Fibroblast of the conjunctiva (primary cell): ENCODE measurements at regions not wholly inside any gene's neighbourhood (a gene's known extent, or its start where the extent isn't known, plus 50 kb on each side); places are given as distances from the start of the nearest gene placed in this dataset.
"Not testable (repeated sequence)": the region's sequence is repeated elsewhere in the genome, so short reads cannot be mapped to it uniquely, and the experiment has no call there.

Source experiments
- DNase-seq: peaks from one replicate; pipeline ENCODE4 v3.0.0-alpha.2; 2010; ENCODE audit warnings: low read depth

DNA sequence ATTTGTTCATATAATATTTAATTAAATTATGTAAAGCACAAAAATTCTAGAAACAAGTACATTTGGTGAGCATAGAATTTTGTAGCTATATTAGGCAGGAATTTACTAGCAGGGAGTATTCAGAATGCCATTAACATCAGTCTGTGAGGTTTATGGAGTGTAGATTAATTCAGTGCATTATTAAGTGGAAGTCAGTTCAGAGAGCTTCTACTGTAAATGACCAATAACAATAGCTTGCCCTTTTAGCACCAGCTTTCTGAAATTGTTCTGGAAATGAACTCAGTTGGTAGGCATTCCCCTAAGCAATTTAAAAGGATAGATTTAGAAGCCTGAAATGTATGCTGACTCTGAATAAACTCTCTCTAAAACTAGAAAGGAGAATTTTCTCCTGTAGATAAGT lies 208.2 kb upstream of the CNTNAP5 start:
- no peak for DNase-seq

- no peak for DNase-seq
Measured at GRCh38 chr2:123826729-123827271, 198.3 kb upstream of the CNTNAP5 start.

DNA sequence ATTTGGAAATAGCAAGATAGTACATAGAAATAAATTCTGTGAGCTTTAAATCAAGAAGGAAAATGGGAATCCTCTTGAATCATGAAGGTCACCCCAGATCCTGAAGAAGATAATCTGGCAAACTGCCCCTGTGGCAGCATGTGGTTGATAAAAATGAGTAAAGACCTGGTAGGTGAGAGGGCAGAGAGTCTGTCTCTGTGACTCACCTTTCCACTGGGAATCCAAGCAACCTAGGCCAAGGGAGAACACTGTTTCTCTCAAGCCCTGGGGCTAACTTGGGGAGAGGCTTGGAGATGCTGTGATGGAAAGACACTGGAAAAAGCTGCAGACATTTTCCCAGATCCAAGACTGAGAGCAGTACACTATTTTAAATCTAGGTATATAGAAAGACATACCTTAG lies 185.8 kb upstream of the CNTNAP5 start:
- DNase-seq, result no peak

DNA sequence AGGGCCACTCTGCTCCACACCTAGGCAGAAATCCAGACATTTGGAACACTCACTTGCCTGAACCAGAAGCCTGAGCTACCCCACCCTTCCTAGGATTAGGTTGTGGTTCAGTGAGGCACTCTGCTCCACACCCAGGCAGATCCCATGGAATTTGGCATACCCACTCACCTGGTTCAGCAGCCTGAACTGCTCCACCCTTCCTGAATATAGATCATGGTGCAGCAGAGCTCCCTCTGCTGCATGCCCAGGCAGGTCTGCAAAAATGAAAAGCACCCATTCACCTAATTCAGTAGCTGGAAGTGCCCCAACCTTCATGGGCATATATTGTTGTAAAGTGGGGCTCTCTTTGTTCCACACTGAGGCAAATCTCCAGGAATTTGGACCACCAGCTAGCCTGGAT lies 185.1 kb upstream of the CNTNAP5 start:
- DNase-seq, result no peak

GRCh38 chr2:123840574-123840973 lies 184.5 kb upstream of the CNTNAP5 start:
- no peak for DNase-seq

DNA sequence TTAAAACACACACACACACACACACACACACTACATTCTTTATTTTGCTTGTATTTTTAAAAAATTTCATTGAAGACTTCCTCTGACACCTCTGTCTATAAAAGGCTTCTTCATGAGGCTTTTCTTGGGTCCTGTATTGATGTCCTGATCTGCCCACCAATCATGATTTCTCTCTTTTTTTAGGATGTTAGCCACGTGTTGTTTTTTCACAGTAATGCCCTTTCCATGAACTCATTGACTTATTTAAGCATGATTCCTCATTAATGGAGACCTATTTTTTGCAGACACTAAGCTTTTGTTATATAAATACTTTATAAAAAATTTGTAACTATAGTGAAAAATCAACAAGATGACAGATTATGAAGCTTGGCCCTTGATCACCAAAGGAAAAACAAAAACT lies 173.8 kb upstream of the CNTNAP5 start:
- DNase-seq, result no peak

DNA sequence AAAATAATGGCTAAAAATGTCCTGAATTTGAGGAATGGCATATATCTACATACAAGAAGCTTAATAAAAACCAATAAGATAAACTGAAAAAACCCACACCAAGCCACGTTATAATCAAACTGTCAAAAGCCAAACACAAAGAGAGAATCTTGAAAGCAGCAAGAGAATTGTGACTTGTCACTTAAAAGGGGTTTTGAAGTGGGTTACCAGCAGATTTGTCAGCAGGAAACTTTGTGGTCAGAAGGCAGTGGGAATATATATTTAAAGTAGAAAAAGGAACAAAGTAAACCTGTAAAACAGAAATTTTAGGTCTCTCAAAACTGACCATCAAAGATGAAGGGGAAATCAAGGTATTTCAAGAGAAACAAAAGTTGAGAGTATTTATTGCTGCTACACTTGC lies 171.9 kb upstream of the CNTNAP5 start:
- DNase-seq, result no peak

DNA sequence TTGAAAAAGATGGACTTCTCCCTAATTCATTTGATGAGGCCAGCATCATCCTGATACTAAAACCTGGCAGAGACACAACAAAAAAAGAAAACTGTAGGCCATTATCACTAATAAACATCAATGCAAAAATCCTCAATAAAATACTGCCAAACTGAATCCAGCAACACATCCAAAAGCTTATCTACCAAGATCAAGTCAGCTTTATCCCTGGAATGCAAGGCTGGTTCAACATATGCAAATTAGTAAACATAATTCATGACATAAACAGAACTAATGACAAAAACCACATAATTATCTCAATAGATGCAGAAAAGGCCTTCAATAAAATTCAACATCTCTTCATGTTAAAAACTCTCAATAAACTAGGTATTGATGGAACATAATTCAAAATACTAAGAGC lies 166.1 kb upstream of the CNTNAP5 start:
- not testable (repeated sequence) for DNase-seq

DNA sequence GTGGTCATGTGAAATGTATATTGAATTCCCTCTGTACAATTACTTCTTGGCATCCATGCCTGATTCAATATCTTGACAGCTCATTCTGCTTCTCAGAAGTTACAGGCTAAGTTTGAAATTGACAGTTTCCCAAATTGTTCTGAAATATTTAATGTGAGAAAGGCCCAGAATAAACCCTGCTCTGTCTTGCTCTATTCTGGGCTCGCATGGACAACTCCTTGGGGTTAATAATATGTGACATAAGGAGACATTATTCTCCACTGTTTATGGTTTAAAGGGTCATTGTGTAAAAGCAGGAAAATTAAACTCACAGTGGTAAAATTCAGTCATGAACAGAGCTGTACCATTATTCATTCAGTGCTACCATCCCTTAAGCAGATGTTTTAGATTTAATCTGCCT lies 160.7 kb upstream of the CNTNAP5 start:
- DNase-seq, result no peak

DNA sequence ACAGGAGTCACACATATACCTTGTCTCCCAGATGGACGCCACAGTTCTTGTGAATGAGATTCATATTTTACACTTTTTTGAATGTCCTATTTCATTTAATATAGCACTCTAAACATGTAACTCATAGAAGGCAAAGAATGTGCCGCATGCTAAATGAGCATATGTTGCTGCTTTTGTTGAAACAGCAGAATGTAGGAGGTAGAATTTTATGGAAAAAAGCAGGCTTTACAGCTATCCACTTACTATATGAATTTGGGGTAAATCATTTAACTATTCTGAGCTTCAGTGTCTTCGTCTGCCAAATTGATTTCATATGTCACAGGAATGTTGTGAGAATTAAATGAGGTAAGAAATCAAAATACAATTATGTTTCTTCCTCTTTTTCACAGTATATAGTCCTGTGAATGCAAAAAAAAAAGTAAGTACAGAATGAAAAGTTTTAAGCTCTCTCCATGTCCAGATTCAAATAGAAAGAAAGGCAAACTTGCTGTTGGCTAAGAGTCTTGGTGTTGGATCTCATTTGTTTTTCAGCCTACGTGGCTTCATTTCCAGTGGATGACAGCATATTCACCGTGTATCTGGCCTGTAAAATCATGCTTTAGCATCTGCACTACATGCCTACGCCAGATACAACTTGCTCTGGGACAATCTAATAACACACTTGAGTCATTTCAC lies 154.7 kb upstream of the CNTNAP5 start:
- no peak for DNase-seq

- DNase-seq, result no peak
Measured at GRCh38 chr2:123870881-123871276, 154.2 kb upstream of the CNTNAP5 start.

GRCh38 chr2:123890148-123890547 lies 134.9 kb upstream of the CNTNAP5 start:
- no peak for DNase-seq

GRCh38 chr2:123894167-123894566 lies 130.9 kb upstream of the CNTNAP5 start:
- DNase-seq, result no peak

DNA sequence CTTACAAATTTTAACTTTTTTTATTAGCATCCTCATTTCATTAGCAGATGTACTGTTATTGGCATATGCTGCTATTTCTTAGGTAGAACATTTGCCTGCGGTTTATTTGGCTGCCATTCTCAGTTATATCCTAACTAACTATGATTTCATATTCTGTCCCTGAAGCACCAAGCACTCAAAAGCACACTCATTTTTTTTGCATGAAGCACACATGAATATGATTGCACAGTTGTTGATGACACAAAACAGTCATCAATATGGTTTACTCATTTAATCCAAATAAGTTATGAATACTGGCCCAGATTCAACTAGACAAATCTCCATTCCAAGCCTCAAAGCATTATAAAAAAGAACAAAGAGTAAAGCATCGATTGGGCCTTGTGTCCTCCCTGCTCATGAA lies 129.4 kb upstream of the CNTNAP5 start:
- no peak for DNase-seq

DNA sequence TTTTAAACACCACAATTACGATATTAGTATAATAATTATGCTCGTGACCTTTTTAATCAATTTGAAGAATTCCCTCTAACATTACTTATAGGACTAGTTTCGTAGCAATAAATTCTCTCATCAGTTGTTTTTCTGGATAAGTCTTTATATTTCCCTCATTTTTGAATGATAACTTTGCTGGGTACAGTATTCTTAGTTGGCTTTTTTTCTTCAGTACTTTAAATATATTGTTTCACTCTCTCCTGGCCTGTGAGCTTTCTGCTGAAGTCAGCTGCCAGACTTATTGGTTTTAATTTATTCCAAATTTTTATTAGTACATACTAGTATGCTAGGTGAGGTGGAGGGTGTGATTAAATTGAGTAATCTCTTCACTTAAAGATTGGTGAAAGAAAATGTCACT lies 123.8 kb upstream of the CNTNAP5 start:
- no peak for DNase-seq

DNA sequence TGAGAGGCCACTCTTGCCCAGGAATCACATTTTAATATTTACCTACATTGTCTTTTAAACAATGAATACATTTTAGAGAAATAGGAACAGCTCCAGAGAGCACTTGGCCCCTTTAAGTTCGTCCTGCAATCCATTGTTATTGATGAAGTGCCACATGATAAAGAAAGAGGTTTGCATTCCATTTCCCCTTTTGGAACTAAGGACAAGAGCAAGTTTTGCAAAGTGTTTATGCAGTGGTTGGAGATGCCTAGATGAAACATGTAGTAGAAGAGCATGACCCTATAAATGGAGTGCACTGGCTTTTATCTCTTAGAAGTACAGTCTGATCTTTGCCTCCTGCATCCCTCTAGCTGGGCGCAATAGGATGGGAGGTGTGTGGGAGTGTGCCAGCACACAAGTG lies 118.7 kb upstream of the CNTNAP5 start:
- DNase-seq, result no peak

- DNase-seq, result no peak
Measured at GRCh38 chr2:123908522-123908921, 116.6 kb upstream of the CNTNAP5 start.

DNA sequence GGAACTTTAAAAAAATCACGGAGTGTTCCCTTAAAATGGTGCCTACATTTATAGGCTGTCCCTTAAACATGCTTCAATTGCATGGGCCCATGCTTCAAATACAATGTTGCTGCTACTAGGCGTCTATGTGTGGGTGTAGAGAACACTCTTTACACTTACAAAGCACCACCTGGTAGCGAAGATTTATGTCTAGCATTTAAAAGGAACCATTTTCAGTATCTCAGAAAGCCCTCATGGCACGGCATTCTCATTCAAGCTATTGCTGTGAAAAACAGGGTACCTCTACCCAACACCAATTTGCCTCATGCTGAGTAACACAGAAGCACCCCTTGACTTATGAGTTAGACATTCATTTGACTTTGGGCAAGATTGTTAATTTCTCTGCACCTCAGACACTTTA lies 112.9 kb upstream of the CNTNAP5 start:
- DNase-seq, result no peak

DNA sequence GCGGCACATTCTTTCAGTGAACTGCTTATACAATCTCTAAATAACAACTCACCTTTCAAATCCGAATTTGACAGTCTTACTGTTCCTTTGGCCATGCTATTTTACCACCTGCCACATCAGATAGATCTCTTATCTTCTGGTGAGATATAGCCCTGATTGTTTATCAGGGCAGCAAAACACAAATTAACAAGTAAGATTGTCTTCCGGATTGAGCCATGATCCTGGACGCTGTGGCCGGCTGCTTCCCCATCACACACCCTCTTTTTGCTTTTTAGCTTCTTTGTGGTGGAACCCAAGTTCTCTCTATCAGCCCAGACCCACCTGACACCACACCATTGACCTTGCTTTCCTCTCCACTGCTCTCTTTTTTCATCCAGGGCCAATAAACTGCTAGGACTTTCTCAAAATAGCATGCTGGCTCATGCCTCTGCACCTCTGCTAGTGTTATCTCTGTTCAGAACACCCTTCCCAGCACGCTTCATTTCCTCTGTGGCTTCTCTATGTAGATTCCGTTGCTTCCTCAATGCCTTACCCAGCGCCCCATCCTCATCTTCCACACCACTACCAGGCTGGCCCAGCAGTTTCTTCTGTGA lies 111.8 kb upstream of the CNTNAP5 start:
- DNase-seq, result no peak

DNA sequence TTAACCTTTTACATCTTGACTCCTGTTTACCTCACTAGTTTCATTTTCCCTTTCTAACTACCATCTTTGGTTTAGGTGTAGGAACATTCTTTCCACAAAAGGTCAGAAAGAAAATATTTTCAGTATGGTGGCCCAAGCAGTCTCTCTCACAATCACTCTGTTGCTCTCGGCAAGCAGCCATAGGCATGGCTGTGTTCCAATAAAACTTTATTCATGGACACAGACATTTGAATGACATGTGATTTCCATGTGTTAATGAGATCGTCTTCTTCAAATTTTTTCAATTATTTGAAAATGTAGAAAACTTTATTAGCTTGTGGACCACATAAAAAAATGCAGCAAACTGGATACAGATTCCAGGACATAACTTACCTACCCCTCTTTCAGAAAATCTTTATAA lies 109.7 kb upstream of the CNTNAP5 start:
- DNase-seq, result no peak

DNA sequence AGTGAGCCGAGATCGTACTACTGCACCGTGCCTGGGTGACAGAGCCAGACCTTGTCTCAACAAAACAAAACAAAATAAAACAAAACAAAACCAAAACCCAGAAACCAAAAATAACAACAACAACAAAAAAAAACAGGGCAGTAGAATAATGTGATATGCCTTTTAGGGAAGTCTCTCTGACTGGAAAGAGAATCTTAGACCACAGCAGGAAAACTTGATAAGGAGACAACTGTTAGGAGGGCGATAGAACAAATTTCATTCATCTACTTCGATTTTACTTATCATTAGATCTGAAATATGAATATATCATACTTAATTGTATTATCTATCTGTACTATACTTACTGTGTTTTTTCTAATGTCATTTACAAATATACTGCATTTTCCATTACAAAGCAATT lies 109.0 kb upstream of the CNTNAP5 start:
- DNase-seq, result no peak

- no peak for DNase-seq
Measured at GRCh38 chr2:123916531-123916930, 108.6 kb upstream of the CNTNAP5 start.

DNA sequence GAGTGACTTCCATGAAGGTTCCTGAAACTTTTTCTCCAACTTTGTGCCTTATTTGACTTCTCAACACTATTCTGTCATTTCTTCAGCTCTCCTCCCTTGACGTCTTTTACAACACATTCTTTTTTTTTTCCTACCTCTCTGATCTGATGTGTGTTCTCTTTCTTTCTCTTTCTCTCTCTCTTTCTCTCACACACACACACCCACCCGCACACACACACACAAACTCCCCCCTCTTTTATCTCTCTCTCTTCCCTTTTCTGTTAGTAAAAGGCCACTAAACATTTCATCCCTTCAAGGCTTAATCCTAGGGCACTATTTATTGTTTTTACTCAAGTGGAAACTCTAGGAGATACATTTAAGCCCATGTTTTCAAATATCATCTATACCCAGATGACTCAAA lies 107.8 kb upstream of the CNTNAP5 start:
- DNase-seq, result no peak

GRCh38 chr2:123928358-123928757 lies 96.7 kb upstream of the CNTNAP5 start:
- no peak for DNase-seq
